ENCODE measurements at regions not wholly inside any gene's neighbourhood (a gene's known extent, or its start where the extent isn't known, plus 50 kb on each side); places are given as distances from the start of the nearest gene placed in this dataset.
"Not testable (repeated sequence)": the region's sequence is repeated elsewhere in the genome, so short reads cannot be mapped to it uniquely, and the experiment has no call there.

- H3K4me3 ChIP-seq (ENCODE audit: control insufficient read depth, low read depth, low read length) = no peak overlapping the region
- DNase-seq (ENCODE audit: low read depth) = no peak
- TF ChIP-seq CTCF (conservative IDR thresholded peaks at IDR 0.05; ENCODE audit: control insufficient read depth, insufficient read depth, low read depth, low read length) = no peak
These were observed 1482.8 kb downstream of the OLFM4 start for GRCh38 chr13:54511366-54511765.

- no peak for DNase-seq (ENCODE audit: low read depth)
- TF ChIP-seq CTCF (conservative IDR thresholded peaks at IDR 0.05; ENCODE audit: control insufficient read depth, insufficient read depth, low read depth, low read length) = no peak
- no peak overlapping the region for H3K4me3 ChIP-seq (ENCODE audit: control insufficient read depth, low read depth, low read length)
These were observed 1484.6 kb downstream of the OLFM4 start for GRCh38 chr13:54513254-54513653.

- no peak for DNase-seq (ENCODE audit: low read depth)
- no peak overlapping the region for H3K4me3 ChIP-seq (ENCODE audit: control insufficient read depth, low read depth, low read length)
- TF ChIP-seq CTCF (conservative IDR thresholded peaks at IDR 0.05; ENCODE audit: control insufficient read depth, insufficient read depth, low read depth, low read length) = no peak
These were observed 1507.5 kb downstream of the OLFM4 start for GRCh38 chr13:54536112-54536511.

- no peak overlapping the region for H3K4me3 ChIP-seq (ENCODE audit: control insufficient read depth, low read depth, low read length)
- no peak for TF ChIP-seq CTCF (conservative IDR thresholded peaks at IDR 0.05; ENCODE audit: control insufficient read depth, insufficient read depth, low read depth, low read length)
- no peak for DNase-seq (ENCODE audit: low read depth)
These were observed 1534.7 kb downstream of the OLFM4 start for GRCh38 chr13:54563286-54563685.

GRCh38 chr13:54572037-54572436 is 1543.4 kb downstream of the OLFM4 start:
- not testable (repeated sequence) for H3K4me3 ChIP-seq (ENCODE audit: control insufficient read depth, low read depth, low read length); DNase-seq (ENCODE audit: low read depth)

- TF ChIP-seq CTCF (conservative IDR thresholded peaks at IDR 0.05; ENCODE audit: control insufficient read depth, insufficient read depth, low read depth, low read length) = no peak
- DNase-seq (ENCODE audit: low read depth) = no peak
- no peak overlapping the region for H3K4me3 ChIP-seq (ENCODE audit: control insufficient read depth, low read depth, low read length)
These were observed 1544.6 kb downstream of the OLFM4 start for GRCh38 chr13:54573186-54573585.

GRCh38 chr13:54574791-54575190 is 1546.2 kb downstream of the OLFM4 start:
- DNase-seq (ENCODE audit: low read depth) = no peak
- H3K4me3 ChIP-seq (ENCODE audit: control insufficient read depth, low read depth, low read length) = no peak overlapping the region
- no peak for TF ChIP-seq CTCF (conservative IDR thresholded peaks at IDR 0.05; ENCODE audit: control insufficient read depth, insufficient read depth, low read depth, low read length)

Measured in fibroblast of mammary gland (primary cell).